ENCODE measurements at regions not wholly inside any gene's neighbourhood (a gene's known extent, or its start where the extent isn't known, plus 50 kb on each side); places are given as distances from the start of the nearest gene placed in this dataset.

DNA sequence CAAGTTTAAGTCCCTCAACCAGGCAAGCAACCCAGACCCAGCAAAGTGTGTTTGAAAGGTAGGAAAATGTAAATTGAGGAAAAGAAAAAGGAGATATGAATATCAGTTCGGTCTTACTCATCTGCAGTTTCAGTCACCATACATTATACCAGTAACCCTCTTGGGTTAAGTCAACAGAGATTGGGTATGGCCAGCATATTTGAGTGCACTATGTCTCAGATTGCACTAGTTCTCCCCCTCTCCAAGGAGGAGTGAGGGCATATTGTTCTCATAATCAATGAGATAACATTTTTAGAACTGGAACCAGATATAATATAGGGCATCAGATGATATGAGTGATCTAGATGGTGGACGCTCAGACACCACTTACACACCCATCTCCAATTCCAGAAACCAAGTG lies 141.5 kb downstream of the COPS8 start:
- no peak overlapping the region for H3K4me3 ChIP-seq (ENCODE audit: control insufficient read depth, low read depth, low read length)
- TF ChIP-seq, protein P1, sequence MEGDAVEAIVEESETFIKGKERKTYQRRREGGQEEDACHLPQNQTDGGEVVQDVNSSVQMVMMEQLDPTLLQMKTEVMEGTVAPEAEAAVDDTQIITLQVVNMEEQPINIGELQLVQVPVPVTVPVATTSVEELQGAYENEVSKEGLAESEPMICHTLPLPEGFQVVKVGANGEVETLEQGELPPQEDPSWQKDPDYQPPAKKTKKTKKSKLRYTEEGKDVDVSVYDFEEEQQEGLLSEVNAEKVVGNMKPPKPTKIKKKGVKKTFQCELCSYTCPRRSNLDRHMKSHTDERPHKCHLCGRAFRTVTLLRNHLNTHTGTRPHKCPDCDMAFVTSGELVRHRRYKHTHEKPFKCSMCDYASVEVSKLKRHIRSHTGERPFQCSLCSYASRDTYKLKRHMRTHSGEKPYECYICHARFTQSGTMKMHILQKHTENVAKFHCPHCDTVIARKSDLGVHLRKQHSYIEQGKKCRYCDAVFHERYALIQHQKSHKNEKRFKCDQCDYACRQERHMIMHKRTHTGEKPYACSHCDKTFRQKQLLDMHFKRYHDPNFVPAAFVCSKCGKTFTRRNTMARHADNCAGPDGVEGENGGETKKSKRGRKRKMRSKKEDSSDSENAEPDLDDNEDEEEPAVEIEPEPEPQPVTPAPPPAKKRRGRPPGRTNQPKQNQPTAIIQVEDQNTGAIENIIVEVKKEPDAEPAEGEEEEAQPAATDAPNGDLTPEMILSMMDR (IDR thresholded peaks at IDR 0.05; ENCODE audit: control insufficient read depth, insufficient read depth, low read depth, low read length, missing control alignments) = no peak
- DNase-seq (ENCODE audit: low read depth) = no peak

DNA sequence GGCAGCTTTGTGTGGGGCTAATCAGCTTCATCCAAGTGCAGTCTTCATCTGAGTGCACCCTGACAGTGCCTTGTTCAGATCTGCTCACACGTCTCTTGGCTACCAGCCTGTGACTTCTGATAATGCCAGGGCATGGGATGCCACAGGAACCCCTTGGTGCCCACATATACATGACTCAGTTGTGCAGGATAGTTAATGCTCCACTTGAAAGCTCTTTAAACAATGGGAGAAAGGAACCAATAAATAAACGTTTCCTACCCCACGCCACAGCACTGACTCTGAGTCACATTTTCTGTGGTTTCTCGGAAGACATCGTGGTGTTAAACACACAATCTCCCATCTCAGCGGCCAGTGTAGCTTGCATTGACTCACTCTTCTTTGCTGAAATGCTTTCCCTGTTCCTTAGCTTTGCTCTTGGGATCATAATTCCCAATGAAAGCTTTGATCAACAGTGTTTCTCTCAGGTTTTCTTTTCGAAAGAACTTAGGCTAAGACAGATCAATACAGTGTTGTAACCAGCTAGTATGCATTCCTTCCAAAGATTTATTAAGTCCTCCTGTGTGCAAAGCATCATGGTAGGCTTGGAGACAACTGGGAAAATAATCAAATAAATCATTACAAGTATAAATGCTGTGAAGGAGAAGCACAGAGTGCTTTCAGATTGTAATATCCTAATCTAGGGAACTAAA lies 142.0 kb downstream of the COPS8 start:
- no peak overlapping the region for H3K4me3 ChIP-seq (ENCODE audit: control insufficient read depth, low read depth, low read length)
- peak; percentile 86 for DNase-seq (ENCODE audit: low read depth)
- TF ChIP-seq, protein P1 (IDR thresholded peaks at IDR 0.05; ENCODE audit: control insufficient read depth, insufficient read depth, low read depth, low read length, missing control alignments) = no peak

DNA sequence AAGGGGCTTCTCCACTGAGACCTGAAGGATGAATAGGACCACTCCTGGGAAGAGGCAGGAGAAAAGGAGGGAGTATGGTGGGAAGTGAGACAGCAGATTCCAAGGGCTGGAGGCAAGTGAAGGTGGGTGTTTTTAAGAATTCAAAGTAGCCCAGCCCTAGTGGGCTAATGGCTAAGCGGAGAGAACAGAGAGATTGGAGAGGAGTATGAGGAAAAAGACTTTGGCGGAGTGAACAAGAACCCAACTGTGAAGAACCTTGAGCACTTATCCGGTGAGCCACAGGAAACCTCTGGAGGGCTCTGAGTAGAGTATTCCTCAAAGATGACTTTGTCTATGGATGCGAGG lies 142.6 kb downstream of the COPS8 start:
- DNase-seq (ENCODE audit: low read depth) = no peak
- H3K4me3 ChIP-seq (ENCODE audit: control insufficient read depth, low read depth, low read length) = no peak overlapping the region
- TF ChIP-seq, protein P1 (IDR thresholded peaks at IDR 0.05; ENCODE audit: control insufficient read depth, insufficient read depth, low read depth, low read length, missing control alignments) = no peak

DNA sequence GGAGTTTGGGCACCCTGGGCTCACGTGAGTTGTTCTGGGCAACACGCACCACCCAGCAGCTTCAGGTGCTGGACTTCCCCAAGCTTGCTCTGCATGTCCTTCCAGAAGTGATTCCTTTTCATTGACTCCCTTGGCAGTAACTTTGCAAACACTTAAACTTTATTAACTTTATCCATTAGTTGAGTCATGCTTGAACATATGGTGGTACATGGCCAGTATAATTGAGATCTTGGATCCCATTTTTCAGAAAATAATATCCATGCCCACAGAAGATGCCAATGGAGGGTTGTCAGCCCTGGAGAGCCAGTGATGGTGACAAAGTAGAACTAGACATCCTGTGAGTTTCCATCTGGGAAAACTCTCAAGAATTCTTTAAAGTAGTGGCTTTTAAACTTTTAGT lies 144.2 kb downstream of the COPS8 start:
- DNase-seq (ENCODE audit: low read depth) = no peak
- H3K4me3 ChIP-seq (ENCODE audit: control insufficient read depth, low read depth, low read length) = no peak overlapping the region
- TF ChIP-seq, protein P1 (IDR thresholded peaks at IDR 0.05; ENCODE audit: control insufficient read depth, insufficient read depth, low read depth, low read length, missing control alignments) = no peak

DNA sequence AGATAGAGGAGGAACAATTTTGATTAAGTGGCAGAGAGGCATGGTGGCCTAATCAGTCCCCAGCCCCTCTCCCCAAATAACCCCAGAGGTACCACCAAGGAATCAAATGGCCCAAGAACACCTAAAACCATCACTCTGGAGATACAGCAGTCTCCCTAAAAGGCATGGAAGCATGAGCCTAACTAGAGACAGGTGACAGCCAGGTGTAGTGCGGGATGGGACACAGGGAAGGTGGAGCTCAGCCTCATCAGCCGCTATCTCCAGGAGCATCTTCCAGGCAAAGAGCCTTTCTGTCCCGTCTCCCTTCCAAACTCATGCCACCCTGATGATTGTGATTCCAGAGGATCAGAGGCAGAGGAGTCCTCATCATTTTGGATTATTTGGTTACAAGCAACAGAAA lies 144.7 kb downstream of the COPS8 start:
- no peak overlapping the region for H3K4me3 ChIP-seq (ENCODE audit: control insufficient read depth, low read depth, low read length)
- TF ChIP-seq, protein P1 (IDR thresholded peaks at IDR 0.05; ENCODE audit: control insufficient read depth, insufficient read depth, low read depth, low read length, missing control alignments) = no peak
- no peak for DNase-seq (ENCODE audit: low read depth)

DNA sequence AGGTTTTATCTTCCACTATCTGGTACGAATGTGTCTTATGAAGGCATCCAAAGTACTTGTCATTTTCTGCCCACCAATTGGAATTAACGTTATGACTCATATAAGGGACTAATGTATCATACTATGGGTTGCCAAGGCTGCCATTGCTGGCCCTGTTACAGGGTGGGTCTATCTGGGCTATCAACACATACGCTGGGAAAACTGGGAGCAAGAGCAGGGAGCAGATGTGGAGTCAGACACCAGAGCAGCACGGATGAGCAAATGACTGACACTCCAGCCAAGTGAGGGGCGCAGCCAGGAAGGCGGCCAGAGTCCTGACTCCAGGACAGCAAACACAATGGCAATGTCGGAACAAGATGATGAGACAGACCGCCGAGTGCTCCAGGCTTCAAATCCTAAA lies 145.9 kb downstream of the COPS8 start:
- TF ChIP-seq, protein P1 (IDR thresholded peaks at IDR 0.05; ENCODE audit: control insufficient read depth, insufficient read depth, low read depth, low read length, missing control alignments) = no peak
- no peak for DNase-seq (ENCODE audit: low read depth)
- H3K4me3 ChIP-seq (ENCODE audit: control insufficient read depth, low read depth, low read length) = no peak overlapping the region

DNA sequence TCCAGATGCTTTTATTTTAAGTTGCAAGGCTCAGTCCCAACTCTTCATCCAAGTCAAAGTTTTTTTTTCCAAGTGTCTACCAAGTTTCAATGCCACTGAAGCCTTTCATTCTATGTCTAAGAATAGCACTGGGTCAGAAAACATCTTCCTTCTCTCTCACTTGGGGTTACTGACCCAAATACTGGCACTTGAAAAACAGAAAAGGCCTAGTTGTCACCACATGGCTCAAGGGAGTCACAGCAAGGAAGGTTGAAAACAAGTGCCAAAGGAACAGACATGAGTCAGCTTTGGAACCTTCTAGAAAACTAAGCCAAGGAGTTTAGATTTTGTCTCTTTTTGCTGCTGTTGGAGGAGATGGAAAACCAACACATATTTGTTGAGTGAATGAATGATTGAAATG lies 146.5 kb downstream of the COPS8 start:
- DNase-seq (ENCODE audit: low read depth) = no peak
- TF ChIP-seq, protein P1 (IDR thresholded peaks at IDR 0.05; ENCODE audit: control insufficient read depth, insufficient read depth, low read depth, low read length, missing control alignments) = no peak
- no peak overlapping the region for H3K4me3 ChIP-seq (ENCODE audit: control insufficient read depth, low read depth, low read length)

All from AG09309 (cell line).